ENCODE measurements at regions not wholly inside any gene's neighbourhood (a gene's known extent, or its start where the extent isn't known, plus 50 kb on each side); places are given as distances from the start of the nearest gene placed in this dataset.

- TF ChIP-seq ATF7 (IDR thresholded peaks at IDR 0.05) (no peak), ATF7 (CRISPR knock-in tag; IDR thresholded peaks at IDR 0.05) (peak; percentile 40; the same call in 1 of the 2 replicates), TOPORS (CRISPR knock-in tag; IDR thresholded peaks at IDR 0.05) (no peak), ZNF704 (CRISPR knock-in tag; IDR thresholded peaks at IDR 0.05; ENCODE audit: borderline replicate concordance) (no peak), PRMT3 (CRISPR knock-in tag; IDR thresholded peaks at IDR 0.05; ENCODE audit: borderline replicate concordance, low read depth) (no peak), ZBTB34 (CRISPR knock-in tag; IDR thresholded peaks at IDR 0.05) (peak; percentile 80; the same call in 1 of the 2 replicates), NAIF1 (CRISPR knock-in tag; IDR thresholded peaks at IDR 0.05; ENCODE audit: borderline replicate concordance) (no peak), LCORL (IDR thresholded peaks at IDR 0.05) (peak; percentile 100), LCORL (CRISPR knock-in tag; IDR thresholded peaks at IDR 0.05) (peak; percentile 99), CTCF (CRISPR knock-in tag; IDR thresholded peaks at IDR 0.05) (no peak), ZNF124 (CRISPR knock-in tag; IDR thresholded peaks at IDR 0.05) (peak; percentile 87; the same call in 1 of the 2 replicates), ZNF576 (CRISPR knock-in tag; IDR thresholded peaks at IDR 0.05) (no peak), ZNF709 (CRISPR knock-in tag; IDR thresholded peaks at IDR 0.05) (peak; percentile 42; the same call in 1 of the 2 replicates), NCOA2 (CRISPR knock-in tag; IDR thresholded peaks at IDR 0.05) (peak; percentile 94), HOXD1 (CRISPR knock-in tag; IDR thresholded peaks at IDR 0.05) (peak; percentile 82; the same call in 1 of the 2 replicates), NFKB2 (CRISPR knock-in tag; IDR thresholded peaks at IDR 0.05; ENCODE audit: borderline replicate concordance) (no peak), RFXANK (CRISPR knock-in tag; IDR thresholded peaks at IDR 0.05) (0 out of 2 replicates have a peak, but pooled peaks have one; percentile 46), SP2 (CRISPR knock-in tag; IDR thresholded peaks at IDR 0.05) (no peak), ZNF775 (CRISPR knock-in tag; IDR thresholded peaks at IDR 0.05; ENCODE audit: borderline replicate concordance) (peak; percentile 75; the same call in 1 of the 2 replicates), ZNF430 (CRISPR knock-in tag; IDR thresholded peaks at IDR 0.05) (peak; percentile 76), ZNF589 (CRISPR knock-in tag; conservative IDR thresholded peaks at IDR 0.05) (no peak), ZNF614 (CRISPR knock-in tag; IDR thresholded peaks at IDR 0.05; ENCODE audit: borderline replicate concordance) (peak; percentile 97), MAZ (IDR thresholded peaks at IDR 0.05; ENCODE audit: borderline replicate concordance, low read depth, low read length) (no peak), MAZ (CRISPR knock-in tag; IDR thresholded peaks at IDR 0.05; ENCODE audit: low read depth) (no peak), HOXA5 (CRISPR knock-in tag; IDR thresholded peaks at IDR 0.05) (peak; percentile 86; the same call in 1 of the 2 replicates), IKZF1 (IDR thresholded peaks at IDR 0.05) (no peak), ZNF367 (CRISPR knock-in tag; IDR thresholded peaks at IDR 0.05; ENCODE audit: borderline replicate concordance) (no peak), RAD51 (IDR thresholded peaks at IDR 0.05; ENCODE audit: borderline replicate concordance) (no peak), FOSL1 (CRISPR knock-in tag; IDR thresholded peaks at IDR 0.05; ENCODE audit: borderline replicate concordance) (peak; percentile 44; the same call in 1 of the 2 replicates)
These were observed 59.1 kb downstream of the FOXA2 start (continued) for GRCh38 chr20:22525069-22525820.

Data from HepG2 (cell line).